Type B pancreatic cell (in vitro differentiated cells): ENCODE measurements at regions not wholly inside any gene's neighbourhood (a gene's known extent, or its start where the extent isn't known, plus 50 kb on each side); places are given as distances from the start of the nearest gene placed in this dataset.

ENCODE experiments used
- DNase-seq: peaks from one replicate; pipeline ENCODE4 v3.0.0; 2021; ENCODE audit warnings: mixed read lengths; ENCODE audit not compliant: unreplicated experiment; ENCODE audit errors: extremely low spot score
- H3K27ac Mint-ChIP-seq: 2 replicates; pipeline ENCODE4 v1.8.0; 2021; ENCODE audit warnings: mild to moderate bottlenecking, mixed read lengths
- H3K27me3 Mint-ChIP-seq: 2 replicates; pipeline ENCODE4 v1.8.0; 2021; ENCODE audit warnings: mixed read lengths
- H3K36me3 Mint-ChIP-seq: 2 replicates; pipeline ENCODE4 v1.8.0; 2021; ENCODE audit warnings: mixed read lengths
- H3K4me1 Mint-ChIP-seq: one replicate; pipeline ENCODE4 v1.8.0; 2021; ENCODE audit warnings: mixed read lengths; ENCODE audit not compliant: unreplicated experiment
- H3K4me3 Mint-ChIP-seq: 2 replicates; pipeline ENCODE4 v1.8.0; 2021; ENCODE audit warnings: mild to moderate bottlenecking, mixed read lengths
- H3K9me3 Mint-ChIP-seq: 2 replicates; pipeline ENCODE4 v1.8.0; 2021; ENCODE audit warnings: mixed read lengths
- TF ChIP-seq, protein P1 (sequence below): fragments of 200-600 bp; sonication (generic); conservative IDR thresholded peaks from 2 replicates; pipeline ENCODE4 v1.5.0; 2021; ENCODE audit warnings: antibody characterized with exemption, mild to moderate bottlenecking

DNA sequence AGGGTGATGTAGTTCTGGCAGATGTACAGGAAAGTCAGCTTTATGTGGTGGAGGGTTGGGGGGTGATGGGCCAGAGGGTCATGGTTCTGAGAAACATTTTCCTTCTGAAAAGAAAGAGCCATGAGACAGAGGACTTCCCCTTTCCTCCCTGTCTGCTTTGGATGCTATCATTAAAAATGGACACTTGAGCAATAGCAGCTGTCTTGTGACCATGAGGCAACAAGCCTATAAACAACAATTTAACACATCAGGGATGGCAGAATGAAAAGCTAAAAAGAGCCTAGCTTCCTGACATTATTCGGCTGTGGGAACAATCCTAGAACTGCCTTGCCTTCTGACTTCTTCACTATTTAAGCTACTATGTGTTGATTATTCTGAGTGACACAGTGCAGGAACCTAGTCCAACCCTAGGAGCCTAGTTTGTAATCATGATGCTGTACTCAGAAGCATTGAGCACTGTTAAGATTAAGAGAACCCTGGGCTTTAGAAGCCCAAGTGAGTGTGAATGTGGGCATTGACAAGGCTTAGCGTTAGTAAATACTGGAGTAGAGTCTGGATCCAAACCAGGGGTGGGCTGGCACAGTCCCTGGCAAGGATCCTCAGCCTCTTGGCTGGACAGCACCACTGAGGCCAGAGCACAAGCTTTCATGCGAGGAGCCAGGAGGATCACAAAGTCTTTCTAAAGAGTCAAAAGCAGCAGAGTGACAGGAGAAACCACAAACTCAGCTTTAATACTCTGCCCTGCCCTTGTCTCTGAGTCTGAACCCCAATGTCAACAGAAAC lies 178.5 kb upstream of the EGFLAM start:
- peaks cover 7% of the 10 kb centered on the region for H3K27me3 Mint-ChIP-seq
- no peaks in the 10 kb centered on the region for H3K4me1 Mint-ChIP-seq
- H3K4me3 Mint-ChIP-seq = no peak overlapping the region
- no peaks in the 10 kb centered on the region for H3K9me3 Mint-ChIP-seq
- TF ChIP-seq, protein P1, sequence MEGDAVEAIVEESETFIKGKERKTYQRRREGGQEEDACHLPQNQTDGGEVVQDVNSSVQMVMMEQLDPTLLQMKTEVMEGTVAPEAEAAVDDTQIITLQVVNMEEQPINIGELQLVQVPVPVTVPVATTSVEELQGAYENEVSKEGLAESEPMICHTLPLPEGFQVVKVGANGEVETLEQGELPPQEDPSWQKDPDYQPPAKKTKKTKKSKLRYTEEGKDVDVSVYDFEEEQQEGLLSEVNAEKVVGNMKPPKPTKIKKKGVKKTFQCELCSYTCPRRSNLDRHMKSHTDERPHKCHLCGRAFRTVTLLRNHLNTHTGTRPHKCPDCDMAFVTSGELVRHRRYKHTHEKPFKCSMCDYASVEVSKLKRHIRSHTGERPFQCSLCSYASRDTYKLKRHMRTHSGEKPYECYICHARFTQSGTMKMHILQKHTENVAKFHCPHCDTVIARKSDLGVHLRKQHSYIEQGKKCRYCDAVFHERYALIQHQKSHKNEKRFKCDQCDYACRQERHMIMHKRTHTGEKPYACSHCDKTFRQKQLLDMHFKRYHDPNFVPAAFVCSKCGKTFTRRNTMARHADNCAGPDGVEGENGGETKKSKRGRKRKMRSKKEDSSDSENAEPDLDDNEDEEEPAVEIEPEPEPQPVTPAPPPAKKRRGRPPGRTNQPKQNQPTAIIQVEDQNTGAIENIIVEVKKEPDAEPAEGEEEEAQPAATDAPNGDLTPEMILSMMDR = no peak
- DNase-seq = no peak
- no peaks in the 10 kb centered on the region for H3K36me3 Mint-ChIP-seq
- H3K27ac Mint-ChIP-seq = no peak overlapping the region

DNA sequence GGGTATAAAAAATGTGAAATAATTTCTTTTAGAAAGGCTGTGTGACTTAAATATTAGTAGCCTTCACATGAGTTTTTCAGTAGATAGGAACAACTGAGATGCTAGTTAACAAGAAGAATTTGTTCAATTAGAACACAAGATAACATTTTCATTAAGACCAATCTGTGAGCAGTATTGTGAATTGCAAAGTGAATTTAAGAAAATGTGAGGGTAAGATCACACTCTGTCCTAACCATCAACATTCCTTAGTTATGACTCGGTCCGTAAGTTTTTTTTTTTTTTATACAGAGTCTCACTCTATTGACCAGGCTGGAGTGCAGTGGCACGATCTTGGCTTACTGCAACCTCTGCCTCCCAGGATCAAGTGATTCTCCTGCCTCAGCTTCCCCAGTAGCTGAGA lies 180.2 kb upstream of the EGFLAM start:
- no peak for DNase-seq

DNA sequence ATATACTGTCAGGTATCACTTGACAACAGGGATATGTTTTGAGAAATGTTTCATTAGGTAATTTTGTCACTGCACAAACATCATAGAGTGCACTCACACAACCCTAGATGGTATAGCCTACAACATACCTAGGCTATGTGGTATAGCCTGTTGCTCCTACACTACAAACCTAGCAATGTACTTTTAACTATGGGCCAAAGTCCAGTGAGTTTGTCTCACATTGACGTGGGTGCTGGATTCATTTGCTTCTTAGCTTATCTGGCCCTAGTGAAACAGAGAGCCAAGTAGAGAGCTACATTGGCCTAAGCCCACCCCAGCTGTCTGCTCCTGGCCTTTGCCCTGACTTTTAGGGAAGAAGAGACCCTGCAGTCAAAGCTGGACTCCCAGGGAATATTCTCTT lies 180.7 kb upstream of the EGFLAM start:
- H3K27me3 Mint-ChIP-seq = peaks cover 3% of the 10 kb centered on the region
- no peak overlapping the region for H3K27ac Mint-ChIP-seq
- H3K4me3 Mint-ChIP-seq = no peak overlapping the region
- H3K36me3 Mint-ChIP-seq = no peaks in the 10 kb centered on the region
- no peaks in the 10 kb centered on the region for H3K9me3 Mint-ChIP-seq
- H3K4me1 Mint-ChIP-seq = no peaks in the 10 kb centered on the region
- TF ChIP-seq, protein P1 = no peak
- no peak for DNase-seq

More for the DNA sequence above, 180.2 kb upstream of the EGFLAM start:
- Mint-ChIP-seq H3K27ac (no peak overlapping the region), H3K4me3 (no peak overlapping the region), H3K4me1 (no peaks in the 10 kb centered on the region), H3K27me3 (peaks cover 3% of the 10 kb centered on the region), H3K9me3 (no peaks in the 10 kb centered on the region), H3K36me3 (no peaks in the 10 kb centered on the region)
- TF ChIP-seq, protein P1 = no peak

DNA sequence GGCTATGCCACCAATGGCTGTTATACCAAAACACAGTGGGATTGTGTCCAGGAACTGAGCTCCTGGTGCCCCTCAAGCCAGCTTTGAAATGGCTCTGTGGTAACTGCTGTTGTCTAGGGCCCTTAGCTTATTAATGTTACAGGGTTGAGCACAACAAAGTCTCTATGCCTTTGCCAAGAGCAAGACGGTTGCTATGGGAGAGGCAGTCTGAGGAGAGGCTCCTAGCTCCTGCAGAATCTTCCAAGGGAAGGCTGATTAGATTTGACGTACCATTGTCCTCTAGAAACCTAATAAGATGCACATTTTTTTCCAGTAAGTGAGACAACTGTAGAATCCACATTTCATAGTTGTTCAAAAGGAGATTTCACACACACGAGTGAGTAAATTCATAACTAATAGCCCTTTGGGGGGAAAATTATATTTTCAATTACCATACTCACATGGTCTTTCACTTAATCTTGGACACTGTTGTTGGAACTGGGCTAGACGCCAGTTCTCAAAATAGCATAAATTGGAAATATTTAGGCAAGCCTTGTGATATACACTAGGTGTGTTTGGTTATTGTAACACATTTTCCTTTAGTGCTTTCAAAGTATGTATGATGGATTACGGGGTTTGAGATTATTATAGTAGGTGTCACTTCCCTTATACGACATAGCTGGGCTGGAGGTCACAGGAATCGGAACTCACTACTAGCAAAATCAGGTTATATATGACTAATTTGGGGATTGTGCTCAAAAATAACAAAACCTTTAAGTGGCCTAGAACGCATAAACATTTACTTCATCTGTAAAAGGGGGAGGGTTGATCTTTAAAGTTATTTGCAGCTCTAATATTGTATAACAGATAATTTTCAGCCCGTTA lies 186.3 kb upstream of the EGFLAM start:
- TF ChIP-seq, protein P1 = no peak
- no peak overlapping the region for H3K27ac Mint-ChIP-seq
- H3K36me3 Mint-ChIP-seq = no peaks in the 10 kb centered on the region
- H3K4me3 Mint-ChIP-seq = no peak overlapping the region
- no peaks in the 10 kb centered on the region for H3K27me3 Mint-ChIP-seq
- no peaks in the 10 kb centered on the region for H3K9me3 Mint-ChIP-seq
- DNase-seq = no peak
- H3K4me1 Mint-ChIP-seq = peaks cover 5% of the 10 kb centered on the region

DNA sequence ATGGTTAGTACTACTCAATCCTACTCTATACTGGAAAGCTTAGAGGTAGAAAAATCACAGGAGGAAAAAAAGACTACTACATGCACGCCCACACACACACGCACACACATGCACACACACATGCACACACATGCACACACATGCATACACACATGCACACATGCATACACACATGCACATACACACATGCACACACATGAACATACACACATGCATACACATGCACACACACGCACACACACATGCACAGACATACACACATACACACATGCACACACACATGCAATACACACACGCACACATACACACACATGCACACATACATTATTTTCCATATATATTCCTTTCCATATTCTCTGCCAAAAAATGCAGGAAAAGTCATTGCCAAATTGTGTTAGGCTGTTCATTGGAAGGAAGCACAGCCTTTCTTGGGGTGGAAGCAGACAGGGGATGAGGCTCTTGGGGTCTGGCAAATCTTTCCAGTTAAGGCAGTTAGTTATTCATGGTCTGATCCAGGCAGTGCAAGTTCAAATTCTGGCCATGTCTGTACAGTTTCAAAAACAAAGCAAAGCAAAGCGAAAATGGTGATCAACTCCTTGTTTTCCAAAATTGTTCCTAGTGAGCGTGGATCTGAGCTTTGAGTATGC lies 187.9 kb upstream of the EGFLAM start:
- H3K36me3 Mint-ChIP-seq = no peaks in the 10 kb centered on the region
- H3K27me3 Mint-ChIP-seq = no peaks in the 10 kb centered on the region
- TF ChIP-seq, protein P1 = no peak
- no peak overlapping the region for H3K4me3 Mint-ChIP-seq
- DNase-seq = no peak
- H3K9me3 Mint-ChIP-seq = no peaks in the 10 kb centered on the region
- H3K4me1 Mint-ChIP-seq = peaks cover 5% of the 10 kb centered on the region
- no peak overlapping the region for H3K27ac Mint-ChIP-seq
